BE2C (cell line): ENCODE measurements at regions not wholly inside any gene's neighbourhood (a gene's known extent, or its start where the extent isn't known, plus 50 kb on each side); places are given as distances from the start of the nearest gene placed in this dataset.
"Not testable (repeated sequence)": the region's sequence is repeated elsewhere in the genome, so short reads cannot be mapped to it uniquely, and the experiment has no call there.

Experiments used
- DNase-seq: peaks from one replicate; pipeline ENCODE4 v3.0.0-alpha.2; 2020
- H3K27me3 ChIP-seq: fragments of 250-450 bp; sonication (Bioruptor Pico); 2 replicates; pipeline ENCODE4 v1.5.1; 2020; ENCODE audit warnings: mild to moderate bottlenecking
- H3K36me3 ChIP-seq: fragments of 250-450 bp; sonication (Bioruptor Pico); 2 replicates; pipeline ENCODE4 v1.5.1; 2020; ENCODE audit warnings: mild to moderate bottlenecking
- H3K4me1 ChIP-seq: fragments of 250-450 bp; sonication (Bioruptor Pico); 2 replicates; pipeline ENCODE4 v1.5.1; 2020
- H3K4me3 ChIP-seq: 2 replicates; pipeline ENCODE4 v1.5.1; 2011; ENCODE audit warnings: low read depth, low read length
- H3K9me3 ChIP-seq: fragments of 250-450 bp; sonication (Bioruptor Pico); 2 replicates; pipeline ENCODE4 v1.5.1; 2020
- CTCF ChIP-seq: IDR thresholded peaks from 2 replicates; pipeline ENCODE4 v1.5.1; 2012; ENCODE audit warnings: mild to moderate bottlenecking, low read depth, low read length

GRCh38 chr3:74137790-74138189, 476.7 kb downstream of the CNTN3 start:
- no peak overlapping the region for H3K4me3 ChIP-seq
- DNase-seq, result no peak
- no peaks in the 10 kb centered on the region; the same call in none of the 2 replicates for H3K9me3 ChIP-seq
- no peaks in the 10 kb centered on the region for H3K27me3 ChIP-seq
- TF ChIP-seq CTCF, result no peak
- no peaks in the 10 kb centered on the region for H3K4me1 ChIP-seq
- no peaks in the 10 kb centered on the region for H3K36me3 ChIP-seq

DNA sequence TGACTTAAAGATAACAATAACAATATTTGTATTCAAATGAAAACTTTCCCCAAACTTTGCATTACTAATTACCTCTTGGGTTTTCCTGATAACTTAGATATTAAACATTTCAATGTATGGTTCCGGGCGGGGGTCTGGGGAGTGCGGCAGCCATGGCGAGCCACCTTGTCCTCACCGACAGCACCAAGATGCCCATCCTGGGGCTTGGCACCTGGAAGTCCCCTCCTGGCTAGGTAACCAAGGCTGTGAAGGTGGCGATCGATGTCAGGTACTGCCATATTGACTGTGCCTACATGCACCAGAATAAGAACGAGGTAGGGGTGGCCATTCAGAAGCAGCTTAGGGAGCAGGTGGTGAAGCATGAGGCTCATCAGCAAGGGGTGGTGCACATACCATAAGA, 478.7 kb downstream of the CNTN3 start:
- Histone ChIP-seq H3K4me3 (no peak overlapping the region), H3K9me3 (no peaks in the 10 kb centered on the region; the same call in none of the 2 replicates), H3K36me3 (no peaks in the 10 kb centered on the region), H3K4me1 (no peaks in the 10 kb centered on the region), H3K27me3 (no peaks in the 10 kb centered on the region)
- DNase-seq, result no peak
- no peak for TF ChIP-seq CTCF

- no peak for DNase-seq
- Histone ChIP-seq H3K4me1 (no peaks in the 10 kb centered on the region), H3K27me3 (no peaks in the 10 kb centered on the region), H3K4me3 (no peak overlapping the region), H3K9me3 (no peaks in the 10 kb centered on the region; the same call in none of the 2 replicates), H3K36me3 (no peaks in the 10 kb centered on the region)
- no peak for TF ChIP-seq CTCF
Observed at GRCh38 chr3:74134831-74135230, 479.6 kb downstream of the CNTN3 start.

- H3K4me1 ChIP-seq, H3K4me3 ChIP-seq, DNase-seq: not testable (repeated sequence)
Observed at GRCh38 chr3:74131546-74132328, 482.7 kb downstream of the CNTN3 start.

DNA sequence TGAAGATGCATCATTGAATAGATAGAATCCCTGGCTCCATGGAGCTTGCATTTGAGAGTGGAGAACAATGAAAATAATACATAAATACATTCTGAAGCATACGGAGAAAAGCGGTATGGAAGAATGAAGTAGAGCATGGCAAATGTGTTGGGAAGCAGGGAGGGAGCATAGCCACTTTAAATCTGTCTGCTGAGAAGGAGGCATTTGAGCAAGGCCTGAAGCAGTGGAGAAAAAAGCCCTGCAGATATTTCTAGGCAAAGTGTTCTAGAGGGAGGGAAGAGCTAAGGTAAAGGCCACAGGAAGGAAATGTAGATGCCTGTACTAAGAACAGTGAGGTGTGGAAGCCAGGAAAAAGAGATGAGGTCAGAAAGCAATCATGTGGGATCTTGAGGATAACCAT, 484.8 kb downstream of the CNTN3 start:
- no peak for DNase-seq
- H3K4me1 ChIP-seq, result no peaks in the 10 kb centered on the region
- no peak overlapping the region for H3K4me3 ChIP-seq
- H3K36me3 ChIP-seq, result no peaks in the 10 kb centered on the region
- H3K9me3 ChIP-seq, result no peaks in the 10 kb centered on the region; the same call in none of the 2 replicates
- H3K27me3 ChIP-seq, result no peaks in the 10 kb centered on the region
- no peak for TF ChIP-seq CTCF

More at GRCh38 chr3:74131546-74132328, 482.7 kb downstream of the CNTN3 start:
- not testable (repeated sequence) for H3K27me3 ChIP-seq, H3K36me3 ChIP-seq, H3K9me3 ChIP-seq

- no peak for TF ChIP-seq CTCF
- H3K9me3 ChIP-seq, result no peaks in the 10 kb centered on the region; the same call in 1 of the 2 replicates
- no peaks in the 10 kb centered on the region for H3K36me3 ChIP-seq
- DNase-seq, result no peak
- no peaks in the 10 kb centered on the region for H3K27me3 ChIP-seq
- H3K4me3 ChIP-seq, result no peak overlapping the region
- H3K4me1 ChIP-seq, result no peaks in the 10 kb centered on the region
Observed at GRCh38 chr3:74129056-74129455, 485.4 kb downstream of the CNTN3 start.
